GM12878 (cell line): ENCODE measurements at regions not wholly inside any gene's neighbourhood (a gene's known extent, or its start where the extent isn't known, plus 50 kb on each side); places are given as distances from the start of the nearest gene placed in this dataset.

Experiments
- ATAC-seq: fragments of 200-7000 bp; cut with Tn5 transposase; 3 replicates; pipeline ENCODE4 v1.9.1; 2020; ENCODE audit warnings: mild to moderate bottlenecking, moderate library complexity
- BruUV-seq: library from RNA; stranded (reverse); fragments of 400-500 nt; replicated peaks from 2 replicates; lab custom pipeline; 2021; lab: Mats Ljungman, UMichigan
- CTCF ChIA-PET: fragments of 300-600 bp; sonication (Branson Sonifier 250); formaldehyde crosslinking; extraction: SDS; loops from one replicate; lab custom pipeline; 2021; ENCODE audit warnings: inconsistent platforms; lab: Yijun Ruan, JAX
- POLR2A ChIA-PET: fragments of 350-600 bp; formaldehyde crosslinking; extraction: SDS; loops from one replicate; lab custom pipeline; 2021; ENCODE audit warnings: inconsistent platforms; lab: Charles Lee
- RAD21 ChIA-PET: fragments of 300-600 bp; sonication (Branson Sonifier 250); formaldehyde crosslinking; loops from one replicate; lab custom pipeline; 2023; ENCODE audit warnings: antibody characterized with exemption; ENCODE audit not compliant: unreplicated experiment; lab: Charles Lee
- SMC1A ChIA-PET: fragments of 300-600 bp; sonication (Branson Sonifier 250); formaldehyde crosslinking; loops from one replicate; lab custom pipeline; 2023; ENCODE audit not compliant: unreplicated experiment, uncharacterized antibody; lab: Charles Lee
- DNase-seq: peaks from one replicate; pipeline ENCODE4 v3.0.0-alpha.2; 2011; ENCODE audit warnings: low read depth, low spot score
- FAIRE-seq: peaks from 3 replicates; lab custom pipeline; 2011; peaks lifted over from hg19 to GRCh38; lab: Jason Lieb, UNC
- H2AFZ ChIP-seq: 2 replicates; pipeline ENCODE4 v1.6.0; 2011; ENCODE audit warnings: low read depth, low read length, control low read depth; ENCODE audit not compliant: control insufficient read depth
- H3K27ac ChIP-seq: 2 replicates; pipeline ENCODE4 v1.5.1; 2011; ENCODE audit warnings: control low read depth; ENCODE audit not compliant: control insufficient read depth, insufficient read depth
- H3K27me3 ChIP-seq, 2 experiments: replicated peaks in 1 of 2; 2 replicates each; pipeline versions ENCODE4 v1.6.0 to v1.6.1; 2011; ENCODE audit warnings: low read length in 1 of 2; ENCODE audit not compliant: control insufficient read depth in 2 of 2, insufficient read depth in 2 of 2
- H3K36me3 ChIP-seq, 2 experiments: 2 replicates each; pipeline ENCODE4 v1.5.1; 2011; ENCODE audit warnings: low read length in 1 of 2; ENCODE audit not compliant: control insufficient read depth in 2 of 2, insufficient read depth in 2 of 2
- H3K4me1 ChIP-seq: 2 replicates; pipeline ENCODE4 v1.6.1; 2011; ENCODE audit warnings: mild to moderate bottlenecking, low read length, moderate library complexity, mixed read lengths; ENCODE audit not compliant: control insufficient read depth, insufficient read depth
- H3K4me2 ChIP-seq: 2 replicates; pipeline ENCODE4 v1.6.0; 2011; ENCODE audit warnings: control low read depth; ENCODE audit not compliant: control insufficient read depth, insufficient read depth
- H3K4me3 ChIP-seq: fragments of 200-600 bp; sonication (generic); 2 replicates; pipeline ENCODE4 v1.5.1; 2016
- H3K79me2 ChIP-seq: 2 replicates; pipeline ENCODE4 v1.6.0; 2011; ENCODE audit warnings: low read length; ENCODE audit not compliant: control insufficient read depth, insufficient read depth
- H3K9ac ChIP-seq: 2 replicates; pipeline ENCODE4 v1.8.0; 2011; ENCODE audit warnings: low read length, control low read depth, mixed read lengths; ENCODE audit not compliant: control insufficient read depth, insufficient read depth
- H3K9me3 ChIP-seq: replicated peaks from 3 replicates; pipeline ENCODE4 v1.5.1; 2011; ENCODE audit warnings: mild to moderate bottlenecking, low read length; ENCODE audit not compliant: control insufficient read depth, insufficient read depth
- H4K20me1 ChIP-seq: 2 replicates; pipeline ENCODE4 v1.6.0; 2011; ENCODE audit not compliant: control insufficient read depth, insufficient read depth
- CBX5 ChIP-seq: sonication (generic); IDR thresholded peaks from 2 replicates; pipeline ENCODE4 v1.6.1; 2016; ENCODE audit warnings: low read depth, moderate library complexity, mild to moderate bottlenecking, inconsistent platforms
- ETV6 ChIP-seq, 2 experiments: fragments of 450-650 bp in 1 of 2; IDR thresholded peaks in 1 of 2; conservative IDR thresholded peaks in 1 of 2; 2 replicates each; pipeline ENCODE4 v1.6.1; 2014; ENCODE audit warnings: antibody characterized with exemption in 1 of 2, borderline replicate concordance in 1 of 2, low read depth in 1 of 2, mild to moderate bottlenecking in 1 of 2, moderate library complexity in 1 of 2
- NR2F1 ChIP-seq: fragments of 450-650 bp; conservative IDR thresholded peaks from 2 replicates; pipeline ENCODE4 v1.6.1; 2017; ENCODE audit warnings: mild to moderate bottlenecking
- PAX8 ChIP-seq: fragments of 450-650 bp; IDR thresholded peaks from 2 replicates; pipeline ENCODE4 v1.6.1; 2017; ENCODE audit warnings: mild to moderate bottlenecking, moderate library complexity
- RFX5 ChIP-seq: IDR thresholded peaks from 2 replicates; pipeline ENCODE4 v1.6.1; 2011; ENCODE audit warnings: low read depth, low read length, improper control_type of control experiment
- TCF7 ChIP-seq: IDR thresholded peaks from 2 replicates; pipeline ENCODE4 v1.6.1; 2014; ENCODE audit warnings: antibody characterized with exemption, borderline replicate concordance
- ZNF274 ChIP-seq: IDR thresholded peaks from one replicate; pipeline ENCODE4 v1.8.0; 2011; ENCODE audit not compliant: insufficient read length, insufficient read depth
- ZZZ3 ChIP-seq: IDR thresholded peaks from 2 replicates; pipeline ENCODE4 v1.6.1; 2011; ENCODE audit warnings: low read depth; ENCODE audit not compliant: control insufficient read depth, insufficient read length
- WGBS: methylation state at CpG from one replicate; pipeline ENCODE4 v1.1.6; 2016; ENCODE audit warnings: low lambda C conversion rate; ENCODE audit not compliant: insufficient replicate concordance, insufficient coverage; ENCODE audit errors: missing lambda C conversion rate; 5-methylcytosine and 5-hydroxymethylcytosine counted together
- in situ Hi-C: fragments of 300-500 bp; cut with MboI; formaldehyde crosslinking; loops from 9 replicates; pipeline ENCODE4 v1.14.3; 2018; ENCODE audit warnings: mixed read lengths
- intact Hi-C: fragments of 100-400 bp; cut with micrococcal nuclease; formaldehyde crosslinking; loops from one replicate; pipeline ENCODE4 v1.14.2; 2022; ENCODE audit not compliant: unreplicated experiment
- TF ChIP-seq, protein P1 (sequence below): fragments of 450-650 bp; IDR thresholded peaks from 2 replicates; pipeline ENCODE4 v1.6.1; 2014; ENCODE audit warnings: mild to moderate bottlenecking
- TF ChIP-seq, protein P2 (sequence below): fragments of 450-650 bp; IDR thresholded peaks from 2 replicates; pipeline ENCODE4 v1.6.1; 2016; ENCODE audit warnings: mild to moderate bottlenecking
- TF ChIP-seq, protein P3 (sequence below): IDR thresholded peaks from 2 replicates; pipeline ENCODE4 v1.6.1; 2011; ENCODE audit warnings: borderline replicate concordance, low read depth, mild to moderate bottlenecking, moderate library complexity, low read length; ENCODE audit not compliant: insufficient read depth, poor library complexity, severe bottlenecking
- TF ChIP-seq, protein P4 (sequence below): fragments of 450-650 bp; conservative IDR thresholded peaks from 2 replicates; pipeline ENCODE4 v1.6.1; 2017; ENCODE audit warnings: mild to moderate bottlenecking, moderate library complexity

DNA sequence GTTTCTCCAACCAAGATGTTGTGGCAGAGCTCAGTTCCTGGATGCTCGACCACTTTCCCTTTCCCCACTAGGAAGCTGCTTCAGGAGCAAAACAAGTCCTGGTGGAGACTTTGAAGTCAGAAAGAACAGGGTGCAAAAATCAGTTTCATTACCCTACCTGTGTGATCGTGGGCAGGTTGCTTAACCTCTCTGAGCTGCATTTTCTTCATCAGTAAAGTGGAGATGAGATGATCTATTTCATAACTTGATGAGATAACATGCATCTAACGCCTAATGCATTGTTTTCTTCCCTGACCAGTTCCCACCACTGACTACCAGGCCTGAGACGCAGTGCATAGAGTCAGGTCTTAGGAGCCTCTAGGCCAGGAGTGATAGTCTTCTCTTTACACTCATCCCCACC lies 470.0 kb downstream of the SOX6 start:
- Histone ChIP-seq H4K20me1 (no peaks in the 10 kb centered on the region), H3K79me2 (no peaks in the 10 kb centered on the region), H3K9ac (no peak overlapping the region), H3K4me2 (no peak overlapping the region), H3K4me1 (no peaks in the 10 kb centered on the region), H3K9me3 (no peaks in the 10 kb centered on the region), H3K4me3 (no peak overlapping the region), H3K27me3 (no peaks in the 10 kb centered on the region), H3K36me3 (no peaks in the 10 kb centered on the region), H2AFZ (no peak overlapping the region), H3K27ac (no peak overlapping the region)
- ChIA-PET RAD21 (no interaction called here), POLR2A (no interaction called here), SMC1A (no interaction called here), CTCF (no interaction called here)
- no peak for TF ChIP-seq ZNF274
- no peak for TF ChIP-seq NR2F1
- TF ChIP-seq ETV6 (conservative IDR thresholded peaks at IDR 0.05 in 1 of 2, IDR thresholded peaks at IDR 0.05 in 1 of 2; ENCODE audit: borderline replicate concordance in 1 of 2, low read depth in 1 of 2), result no peak
- TF ChIP-seq, protein P1, sequence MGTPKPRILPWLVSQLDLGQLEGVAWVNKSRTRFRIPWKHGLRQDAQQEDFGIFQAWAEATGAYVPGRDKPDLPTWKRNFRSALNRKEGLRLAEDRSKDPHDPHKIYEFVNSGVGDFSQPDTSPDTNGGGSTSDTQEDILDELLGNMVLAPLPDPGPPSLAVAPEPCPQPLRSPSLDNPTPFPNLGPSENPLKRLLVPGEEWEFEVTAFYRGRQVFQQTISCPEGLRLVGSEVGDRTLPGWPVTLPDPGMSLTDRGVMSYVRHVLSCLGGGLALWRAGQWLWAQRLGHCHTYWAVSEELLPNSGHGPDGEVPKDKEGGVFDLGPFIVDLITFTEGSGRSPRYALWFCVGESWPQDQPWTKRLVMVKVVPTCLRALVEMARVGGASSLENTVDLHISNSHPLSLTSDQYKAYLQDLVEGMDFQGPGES, result no peak
- TF ChIP-seq, protein P2, sequence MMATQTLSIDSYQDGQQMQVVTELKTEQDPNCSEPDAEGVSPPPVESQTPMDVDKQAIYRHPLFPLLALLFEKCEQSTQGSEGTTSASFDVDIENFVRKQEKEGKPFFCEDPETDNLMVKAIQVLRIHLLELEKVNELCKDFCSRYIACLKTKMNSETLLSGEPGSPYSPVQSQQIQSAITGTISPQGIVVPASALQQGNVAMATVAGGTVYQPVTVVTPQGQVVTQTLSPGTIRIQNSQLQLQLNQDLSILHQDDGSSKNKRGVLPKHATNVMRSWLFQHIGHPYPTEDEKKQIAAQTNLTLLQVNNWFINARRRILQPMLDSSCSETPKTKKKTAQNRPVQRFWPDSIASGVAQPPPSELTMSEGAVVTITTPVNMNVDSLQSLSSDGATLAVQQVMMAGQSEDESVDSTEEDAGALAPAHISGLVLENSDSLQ, result no peak
- TF ChIP-seq PAX8, result no peak
- BruUV-seq, result no TSS peak
- in situ Hi-C loops, result no loop called here
- 5% methylated on average over 4 of the region's 4 CpGs for WGBS
- FAIRE-seq (no peak), ATAC-seq (no peak), DNase-seq (no peak)
- intact Hi-C loops, result no loop called here

DNA sequence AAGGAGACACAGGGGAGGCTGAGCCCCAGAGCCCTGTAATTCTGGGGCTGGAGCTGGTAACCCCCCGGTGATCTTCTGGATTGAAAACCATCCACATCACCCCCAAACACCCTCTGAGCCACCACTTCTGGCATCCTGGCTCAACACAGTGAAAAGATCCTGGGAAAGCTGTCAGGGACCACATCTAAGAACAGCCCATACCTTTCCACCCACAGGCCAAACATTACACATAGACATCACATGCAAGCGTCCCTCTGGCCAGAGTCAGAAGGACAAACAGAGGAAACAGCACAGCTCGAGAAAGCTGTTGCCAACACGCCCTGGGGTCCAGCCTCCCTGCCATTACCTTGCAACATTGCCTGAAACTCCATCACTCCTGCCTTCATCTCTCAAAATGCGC lies 469.5 kb downstream of the SOX6 start:
- intact Hi-C loops, result no loop called here
- no peak overlapping the region for H3K4me2 ChIP-seq
- H4K20me1 ChIP-seq, result no peaks in the 10 kb centered on the region
- BruUV-seq, result no TSS peak
- RAD21 ChIA-PET, result no interaction called here
- no peak overlapping the region for H3K9ac ChIP-seq
- H3K27ac ChIP-seq, result no peak overlapping the region
- H2AFZ ChIP-seq, result no peak overlapping the region
- CTCF ChIA-PET, result no interaction called here
- no peaks in the 10 kb centered on the region for H3K27me3 ChIP-seq
- in situ Hi-C loops, result no loop called here
- POLR2A ChIA-PET, result no interaction called here
- H3K9me3 ChIP-seq, result no peaks in the 10 kb centered on the region
- ATAC-seq (no peak), FAIRE-seq (no peak), DNase-seq (no peak)
- no peaks in the 10 kb centered on the region for H3K4me1 ChIP-seq
- SMC1A ChIA-PET, result no interaction called here
- 12% methylated on average over 5 of the region's 5 CpGs for WGBS
- no peak overlapping the region for H3K4me3 ChIP-seq
- H3K79me2 ChIP-seq, result no peaks in the 10 kb centered on the region
- no peaks in the 10 kb centered on the region for H3K36me3 ChIP-seq
- TF ChIP-seq CBX5 (no peak), ZZZ3 (no peak), TCF7 (no peak), RFX5 (no peak)
- TF ChIP-seq, protein P3, sequence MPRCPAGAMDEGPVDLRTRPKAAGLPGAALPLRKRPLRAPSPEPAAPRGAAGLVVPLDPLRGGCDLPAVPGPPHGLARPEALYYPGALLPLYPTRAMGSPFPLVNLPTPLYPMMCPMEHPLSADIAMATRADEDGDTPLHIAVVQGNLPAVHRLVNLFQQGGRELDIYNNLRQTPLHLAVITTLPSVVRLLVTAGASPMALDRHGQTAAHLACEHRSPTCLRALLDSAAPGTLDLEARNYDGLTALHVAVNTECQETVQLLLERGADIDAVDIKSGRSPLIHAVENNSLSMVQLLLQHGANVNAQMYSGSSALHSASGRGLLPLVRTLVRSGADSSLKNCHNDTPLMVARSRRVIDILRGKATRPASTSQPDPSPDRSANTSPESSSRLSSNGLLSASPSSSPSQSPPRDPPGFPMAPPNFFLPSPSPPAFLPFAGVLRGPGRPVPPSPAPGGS, result no peak
- TF ChIP-seq, protein P4, sequence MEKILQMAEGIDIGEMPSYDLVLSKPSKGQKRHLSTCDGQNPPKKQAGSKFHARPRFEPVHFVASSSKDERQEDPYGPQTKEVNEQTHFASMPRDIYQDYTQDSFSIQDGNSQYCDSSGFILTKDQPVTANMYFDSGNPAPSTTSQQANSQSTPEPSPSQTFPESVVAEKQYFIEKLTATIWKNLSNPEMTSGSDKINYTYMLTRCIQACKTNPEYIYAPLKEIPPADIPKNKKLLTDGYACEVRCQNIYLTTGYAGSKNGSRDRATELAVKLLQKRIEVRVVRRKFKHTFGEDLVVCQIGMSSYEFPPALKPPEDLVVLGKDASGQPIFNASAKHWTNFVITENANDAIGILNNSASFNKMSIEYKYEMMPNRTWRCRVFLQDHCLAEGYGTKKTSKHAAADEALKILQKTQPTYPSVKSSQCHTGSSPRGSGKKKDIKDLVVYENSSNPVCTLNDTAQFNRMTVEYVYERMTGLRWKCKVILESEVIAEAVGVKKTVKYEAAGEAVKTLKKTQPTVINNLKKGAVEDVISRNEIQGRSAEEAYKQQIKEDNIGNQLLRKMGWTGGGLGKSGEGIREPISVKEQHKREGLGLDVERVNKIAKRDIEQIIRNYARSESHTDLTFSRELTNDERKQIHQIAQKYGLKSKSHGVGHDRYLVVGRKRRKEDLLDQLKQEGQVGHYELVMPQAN, result no peak
